Karpas-422 (cell line): ENCODE measurements at regions not wholly inside any gene's neighbourhood (a gene's known extent, or its start where the extent isn't known, plus 50 kb on each side); places are given as distances from the start of the nearest gene placed in this dataset.

Experiments
- DNase-seq: peaks from one replicate; pipeline ENCODE4 v3.0.0-alpha.2; 2015
- H2AFZ ChIP-seq: fragments of 200-600 bp; sonication (generic); 2 replicates; pipeline ENCODE4 v1.6.1; 2014; ENCODE audit warnings: antibody characterized with exemption, low read length, mixed read lengths
- H3K27ac ChIP-seq: fragments of 200-600 bp; sonication (generic); 2 replicates; pipeline ENCODE4 v1.5.1; 2014; ENCODE audit warnings: mild to moderate bottlenecking, low read length, moderate library complexity
- H3K27me3 ChIP-seq: fragments of 200-600 bp; sonication (generic); 2 replicates; pipeline ENCODE4 v1.6.1; 2014; ENCODE audit warnings: low read length, mixed read lengths
- H3K36me3 ChIP-seq: fragments of 200-600 bp; sonication (generic); 2 replicates; pipeline ENCODE4 v1.6.1; 2014; ENCODE audit warnings: low read length, mixed read lengths; ENCODE audit not compliant: insufficient read depth
- H3K4me1 ChIP-seq: fragments of 200-600 bp; sonication (generic); 2 replicates; pipeline ENCODE4 v1.6.1; 2014; ENCODE audit warnings: mild to moderate bottlenecking, low read length, mixed read lengths
- H3K4me2 ChIP-seq: fragments of 200-600 bp; sonication (generic); 2 replicates; pipeline ENCODE4 v1.6.1; 2014; ENCODE audit warnings: low read length, low read depth, mild to moderate bottlenecking; ENCODE audit not compliant: poor library complexity, severe bottlenecking
- H3K4me3 ChIP-seq: fragments of 200-600 bp; sonication (generic); 2 replicates; pipeline ENCODE4 v1.5.1; 2014; ENCODE audit warnings: mild to moderate bottlenecking, antibody characterized with exemption, low read length, mixed read lengths
- H3K79me2 ChIP-seq: fragments of 200-600 bp; sonication (generic); 2 replicates; pipeline ENCODE4 v1.6.1; 2014; ENCODE audit warnings: mild to moderate bottlenecking, low read length, mixed read lengths
- H3K9ac ChIP-seq: fragments of 200-600 bp; sonication (generic); 2 replicates; pipeline ENCODE4 v1.6.0; 2014; ENCODE audit warnings: low read length
- H3K9me2 ChIP-seq: fragments of 200-600 bp; sonication (generic), shearing (Covaris generic); replicated peaks from 2 replicates; pipeline ENCODE4 v1.6.0; 2014; ENCODE audit warnings: mild to moderate bottlenecking, low read length, moderate library complexity; ENCODE audit not compliant: insufficient read depth
- H3K9me3 ChIP-seq: fragments of 300-700, 200-600 bp; sonication (generic); 2 replicates; pipeline ENCODE4 v1.6.1; 2014; ENCODE audit warnings: low read length, mixed read lengths
- H4K20me1 ChIP-seq: fragments of 200-600 bp; sonication (generic); 2 replicates; pipeline ENCODE4 v1.6.1; 2014; ENCODE audit warnings: mild to moderate bottlenecking, antibody characterized with exemption, low read length, low read depth; ENCODE audit not compliant: insufficient read depth

- Histone ChIP-seq H3K4me3 (no peak overlapping the region), H3K4me1 (no peaks in the 10 kb centered on the region), H3K4me2 (no peak overlapping the region), H3K27ac (no peak overlapping the region), H2AFZ (no peak overlapping the region), H3K36me3 (no peaks in the 10 kb centered on the region), H3K27me3 (no peaks in the 10 kb centered on the region), H3K9me3 (no peaks in the 10 kb centered on the region), H3K9me2 (no peaks in the 10 kb centered on the region), H3K79me2 (no peaks in the 10 kb centered on the region), H3K9ac (no peak overlapping the region), H4K20me1 (no peaks in the 10 kb centered on the region)
- no peak for DNase-seq
These were observed 135.2 kb upstream of the HMHB1 start for GRCh38 chr5:143676802-143677201.

- no peak for DNase-seq
- H3K9me3 ChIP-seq = no peaks in the 10 kb centered on the region; the same call in 1 of the 2 replicates
- H3K4me2 ChIP-seq = no peak overlapping the region
- no peaks in the 10 kb centered on the region for H3K79me2 ChIP-seq
- no peak overlapping the region for H3K27ac ChIP-seq
- no peaks in the 10 kb centered on the region for H4K20me1 ChIP-seq
- H3K9ac ChIP-seq = no peak overlapping the region
- H3K4me1 ChIP-seq = no peaks in the 10 kb centered on the region
- H3K4me3 ChIP-seq = no peak overlapping the region
- no peaks in the 10 kb centered on the region for H3K9me2 ChIP-seq
- H3K27me3 ChIP-seq = no peaks in the 10 kb centered on the region
- H3K36me3 ChIP-seq = peaks cover 3% of the 10 kb centered on the region; the same call in 1 of the 2 replicates
- no peak overlapping the region for H2AFZ ChIP-seq
These were observed 137.5 kb upstream of the HMHB1 start for GRCh38 chr5:143674469-143674786.

DNA sequence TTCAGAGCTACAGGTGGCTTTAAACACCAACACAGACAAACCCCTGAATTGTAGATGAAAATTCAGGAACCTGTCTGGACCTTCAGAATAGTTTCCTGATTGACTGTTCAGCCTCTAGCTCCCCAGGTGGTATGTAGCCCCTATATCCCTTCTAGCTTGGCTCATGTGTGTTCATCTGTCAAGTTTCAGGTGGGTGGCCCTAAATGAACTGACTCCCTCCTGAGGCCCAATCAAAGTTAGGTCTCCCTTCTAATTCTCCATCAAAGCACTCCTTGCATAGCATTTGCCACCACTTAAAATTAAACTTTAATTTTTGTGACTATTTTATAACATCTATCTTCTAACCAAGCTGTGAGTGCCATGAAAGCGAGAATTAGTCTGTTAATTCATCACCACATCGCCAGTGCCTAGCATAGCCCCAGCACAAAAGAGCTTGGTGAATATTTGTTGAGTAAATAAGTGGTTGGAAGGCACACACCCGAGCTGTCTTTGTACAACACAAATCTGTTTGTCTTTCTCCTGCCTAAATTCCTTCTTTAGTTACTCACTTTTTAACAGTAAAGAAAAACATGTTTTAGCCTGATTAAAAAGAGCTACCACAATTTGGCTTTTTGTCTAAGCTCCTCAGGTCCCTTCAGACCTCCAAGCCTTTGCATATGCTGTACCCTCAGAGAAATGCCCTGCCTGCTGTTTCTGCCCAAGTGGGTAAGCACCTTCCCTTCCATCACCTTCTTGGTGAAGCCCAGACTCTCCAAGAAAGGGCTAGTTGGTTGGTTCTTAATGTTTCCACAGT is 138.1 kb upstream of the HMHB1 start:
- Histone ChIP-seq H4K20me1 (no peaks in the 10 kb centered on the region), H3K36me3 (peaks cover 3% of the 10 kb centered on the region; the same call in 1 of the 2 replicates), H3K4me2 (no peak overlapping the region), H3K9me2 (no peaks in the 10 kb centered on the region), H3K9ac (no peak overlapping the region), H3K4me3 (no peak overlapping the region), H2AFZ (no peak overlapping the region), H3K9me3 (no peaks in the 10 kb centered on the region; the same call in 1 of the 2 replicates), H3K4me1 (no peaks in the 10 kb centered on the region), H3K27ac (no peak overlapping the region), H3K79me2 (no peaks in the 10 kb centered on the region), H3K27me3 (no peaks in the 10 kb centered on the region)
- no peak for DNase-seq

DNA sequence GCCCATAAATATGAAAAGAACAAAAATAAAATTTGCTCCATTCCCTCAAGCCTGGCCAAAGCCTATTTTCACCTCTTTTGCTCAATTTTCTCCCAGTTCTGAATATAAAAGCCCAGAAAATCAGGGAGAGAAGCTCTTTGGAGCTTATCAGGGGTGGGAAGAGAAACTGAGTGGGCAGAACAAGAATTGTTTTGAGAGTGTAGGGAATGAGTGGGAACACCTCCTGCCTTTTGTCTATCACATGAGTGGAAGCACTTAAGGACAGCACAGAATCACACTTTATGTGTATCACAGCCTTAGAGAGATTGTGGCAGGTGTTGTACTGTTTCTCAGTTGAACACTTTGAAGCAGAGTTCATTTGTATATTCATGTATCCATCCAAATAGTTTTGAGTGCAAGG is 139.2 kb upstream of the HMHB1 start:
- Histone ChIP-seq H2AFZ (no peak overlapping the region), H3K9me2 (no peaks in the 10 kb centered on the region), H3K27me3 (no peaks in the 10 kb centered on the region), H4K20me1 (no peaks in the 10 kb centered on the region), H3K4me1 (no peaks in the 10 kb centered on the region), H3K4me3 (no peak overlapping the region), H3K9me3 (no peaks in the 10 kb centered on the region; the same call in 1 of the 2 replicates), H3K36me3 (peaks cover 3% of the 10 kb centered on the region; the same call in 1 of the 2 replicates), H3K4me2 (no peak overlapping the region), H3K79me2 (no peaks in the 10 kb centered on the region), H3K9ac (no peak overlapping the region), H3K27ac (no peak overlapping the region)
- no peak for DNase-seq

GRCh38 chr5:143671674-143672569 is 140.0 kb upstream of the HMHB1 start:
- Histone ChIP-seq H4K20me1 (no peaks in the 10 kb centered on the region), H3K9me2 (no peaks in the 10 kb centered on the region), H3K27ac (no peak overlapping the region), H3K9me3 (no peaks in the 10 kb centered on the region; the same call in 1 of the 2 replicates), H3K36me3 (peaks cover 3% of the 10 kb centered on the region; the same call in 1 of the 2 replicates), H3K4me2 (no peak overlapping the region), H3K9ac (no peak overlapping the region), H3K4me1 (no peaks in the 10 kb centered on the region), H2AFZ (no peak overlapping the region), H3K79me2 (no peaks in the 10 kb centered on the region), H3K4me3 (no peak overlapping the region), H3K27me3 (no peaks in the 10 kb centered on the region)
- no peak for DNase-seq

- Histone ChIP-seq H2AFZ (no peak overlapping the region), H3K9me3 (no peaks in the 10 kb centered on the region; the same call in 1 of the 2 replicates), H3K36me3 (peaks cover 3% of the 10 kb centered on the region; the same call in 1 of the 2 replicates), H3K79me2 (no peaks in the 10 kb centered on the region), H3K9ac (no peak overlapping the region), H3K4me2 (no peak overlapping the region), H3K4me3 (no peak overlapping the region), H3K9me2 (no peaks in the 10 kb centered on the region), H4K20me1 (no peaks in the 10 kb centered on the region), H3K27ac (no peak overlapping the region), H3K27me3 (no peaks in the 10 kb centered on the region), H3K4me1 (no peaks in the 10 kb centered on the region)
- DNase-seq = no peak
These were observed 140.9 kb upstream of the HMHB1 start for GRCh38 chr5:143671021-143671420.

GRCh38 chr5:143665866-143666265 is 146.1 kb upstream of the HMHB1 start:
- H3K4me2 ChIP-seq = no peak overlapping the region
- no peaks in the 10 kb centered on the region for H3K79me2 ChIP-seq
- H3K9ac ChIP-seq = no peak overlapping the region
- no peak overlapping the region for H2AFZ ChIP-seq
- no peaks in the 10 kb centered on the region for H3K4me1 ChIP-seq
- no peak overlapping the region for H3K4me3 ChIP-seq
- no peaks in the 10 kb centered on the region for H3K27me3 ChIP-seq
- H3K36me3 ChIP-seq = peaks cover 3% of the 10 kb centered on the region; the same call in 1 of the 2 replicates
- no peak for DNase-seq
- no peaks in the 10 kb centered on the region for H4K20me1 ChIP-seq
- H3K9me3 ChIP-seq = no peaks in the 10 kb centered on the region; the same call in 1 of the 2 replicates
- H3K27ac ChIP-seq = no peak overlapping the region
- H3K9me2 ChIP-seq = no peaks in the 10 kb centered on the region

- Histone ChIP-seq H3K27ac (no peak overlapping the region), H3K4me2 (no peak overlapping the region), H3K9me2 (no peaks in the 10 kb centered on the region), H3K27me3 (no peaks in the 10 kb centered on the region), H3K79me2 (no peaks in the 10 kb centered on the region), H2AFZ (no peak overlapping the region), H3K4me3 (no peak overlapping the region), H3K36me3 (no peaks in the 10 kb centered on the region), H4K20me1 (no peaks in the 10 kb centered on the region), H3K9ac (no peak overlapping the region), H3K4me1 (no peaks in the 10 kb centered on the region), H3K9me3 (no peaks in the 10 kb centered on the region)
- no peak for DNase-seq
These were observed 147.3 kb upstream of the HMHB1 start for GRCh38 chr5:143664623-143665022.
